ENCODE measurements at regions not wholly inside any gene's neighbourhood (a gene's known extent, or its start where the extent isn't known, plus 50 kb on each side); places are given as distances from the start of the nearest gene placed in this dataset.

DNA sequence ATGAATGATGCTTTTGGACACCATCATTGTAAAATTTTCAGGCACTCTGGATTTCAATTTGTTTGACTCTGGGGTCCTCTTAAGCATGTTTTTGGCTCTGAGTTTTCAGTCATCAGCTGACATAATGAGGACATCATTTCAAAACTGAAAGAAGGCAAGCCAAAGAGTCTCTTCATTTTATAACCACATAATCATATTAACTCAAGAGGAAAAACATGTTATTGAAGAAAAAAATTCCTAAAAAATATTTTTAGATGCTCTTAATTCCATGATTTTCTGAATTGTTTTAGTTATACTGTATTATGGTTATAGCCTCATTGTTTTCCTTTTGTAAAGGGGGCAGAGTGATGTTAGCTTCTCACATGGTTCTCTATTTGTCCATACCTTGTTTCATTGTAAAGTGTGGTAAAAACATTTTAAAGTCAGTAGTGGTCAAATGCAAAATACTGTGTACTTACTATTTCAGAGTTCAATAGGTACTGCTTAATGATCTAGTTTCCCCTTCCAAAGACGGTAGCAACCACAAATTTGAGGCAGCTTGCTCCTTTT lies 472.1 kb downstream of the DMRT2 start:
- no peaks in the 10 kb centered on the region for H3K9me3 ChIP-seq (ENCODE audit: low read length)

GRCh38 chr9:1528456-1528855 lies 478.3 kb downstream of the DMRT2 start:
- no peaks in the 10 kb centered on the region for H3K9me2 ChIP-seq (ENCODE audit: insufficient read depth, low read length)
- TF ChIP-seq EP300 (conservative IDR thresholded peaks at IDR 0.05; ENCODE audit: poor library complexity, severe bottlenecking) (no peak), TAF1 (IDR thresholded peaks at IDR 0.05; ENCODE audit: low read depth) (no peak), POLR2AphosphoS5 (IDR thresholded peaks at IDR 0.05) (no peak), SMC3 (conservative IDR thresholded peaks at IDR 0.05; ENCODE audit: poor library complexity) (no peak), REST (IDR thresholded peaks at IDR 0.05; ENCODE audit: borderline replicate concordance) (no peak), MXI1 (conservative IDR thresholded peaks at IDR 0.05; ENCODE audit: poor library complexity, severe bottlenecking) (no peak), EZH2 (IDR thresholded peaks at IDR 0.05; ENCODE audit: borderline replicate concordance, insufficient read depth, low read length, poor library complexity, severe bottlenecking) (no peak), RAD21 (conservative IDR thresholded peaks at IDR 0.05) (no peak), CTCF (IDR thresholded peaks at IDR 0.05; ENCODE audit: poor library complexity, severe bottlenecking) (no peak)
- H3K79me2 ChIP-seq (replicated peaks; ENCODE audit: insufficient read depth, low read length), result no peaks in the 10 kb centered on the region
- H3K9me3 ChIP-seq (ENCODE audit: low read length), result no peaks in the 10 kb centered on the region
- H3K9ac ChIP-seq (ENCODE audit: low read length), result no peak overlapping the region
- H2AFZ ChIP-seq (ENCODE audit: low read depth, low read length), result no peak overlapping the region
- H3K36me3 ChIP-seq (ENCODE audit: insufficient read depth, low read length), result no peaks in the 10 kb centered on the region
- H3K27me3 ChIP-seq (ENCODE audit: insufficient read depth, low read depth, low read length), result no peaks in the 10 kb centered on the region
- no peak overlapping the region for H3K27ac ChIP-seq (ENCODE audit: low read length)
- no peaks in the 10 kb centered on the region for H3F3A ChIP-seq (ENCODE audit: insufficient read depth, low read length, poor library complexity, severe bottlenecking)
- no peak overlapping the region for H3K4me3 ChIP-seq (ENCODE audit: low read length)
- H3K4me2 ChIP-seq (ENCODE audit: low read length), result no peak overlapping the region
- no peaks in the 10 kb centered on the region for H4K20me1 ChIP-seq (ENCODE audit: insufficient read depth)

More for the DNA sequence above, 472.1 kb downstream of the DMRT2 start:
- TF ChIP-seq REST (IDR thresholded peaks at IDR 0.05; ENCODE audit: borderline replicate concordance), result no peak
- no peak for TF ChIP-seq EP300 (conservative IDR thresholded peaks at IDR 0.05; ENCODE audit: poor library complexity, severe bottlenecking)
- Histone ChIP-seq H3K79me2 (replicated peaks; ENCODE audit: insufficient read depth, low read length) (no peaks in the 10 kb centered on the region), H2AFZ (ENCODE audit: low read depth, low read length) (no peak overlapping the region), H3K9me2 (ENCODE audit: insufficient read depth, low read length) (no peaks in the 10 kb centered on the region), H3K27ac (ENCODE audit: low read length) (no peak overlapping the region), H3K4me2 (ENCODE audit: low read length) (no peak overlapping the region), H4K20me1 (ENCODE audit: insufficient read depth) (no peaks in the 10 kb centered on the region), H3F3A (ENCODE audit: insufficient read depth, low read length, poor library complexity, severe bottlenecking) (no peaks in the 10 kb centered on the region), H3K27me3 (ENCODE audit: insufficient read depth, low read depth, low read length) (no peaks in the 10 kb centered on the region), H3K9ac (ENCODE audit: low read length) (no peak overlapping the region), H3K36me3 (ENCODE audit: insufficient read depth, low read length) (no peaks in the 10 kb centered on the region), H3K4me3 (ENCODE audit: low read length) (no peak overlapping the region)

Data from neural cell (in vitro differentiated cells).